ENCODE measurements at regions not wholly inside any gene's neighbourhood (a gene's known extent, or its start where the extent isn't known, plus 50 kb on each side); places are given as distances from the start of the nearest gene placed in this dataset.

DNA sequence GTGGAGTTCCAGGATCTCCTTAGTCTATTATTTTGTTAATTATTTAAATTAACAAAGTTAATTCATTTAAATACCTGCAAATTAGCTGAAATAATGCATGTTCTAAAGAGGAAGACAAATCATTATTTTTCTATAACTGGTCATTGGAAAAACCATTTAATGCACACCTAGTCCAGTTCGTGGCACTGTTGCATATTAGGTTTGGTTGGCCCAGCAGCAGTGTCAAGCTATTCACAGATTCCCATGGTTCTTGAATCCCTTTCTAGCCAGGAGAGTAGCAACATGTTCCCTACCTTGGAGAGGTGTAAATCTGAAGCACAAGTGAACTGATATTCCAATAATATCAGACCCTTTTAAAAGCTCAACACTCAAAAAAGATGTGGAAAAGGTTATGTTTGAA, 155.2 kb downstream of the TMEM161B start:
- ChIA-PET CTCF (no interaction called here), POLR2A (no interaction called here)
- WGBS (ENCODE audit: insufficient coverage): 100% methylated on average over 1 of the region's 1 CpG

DNA sequence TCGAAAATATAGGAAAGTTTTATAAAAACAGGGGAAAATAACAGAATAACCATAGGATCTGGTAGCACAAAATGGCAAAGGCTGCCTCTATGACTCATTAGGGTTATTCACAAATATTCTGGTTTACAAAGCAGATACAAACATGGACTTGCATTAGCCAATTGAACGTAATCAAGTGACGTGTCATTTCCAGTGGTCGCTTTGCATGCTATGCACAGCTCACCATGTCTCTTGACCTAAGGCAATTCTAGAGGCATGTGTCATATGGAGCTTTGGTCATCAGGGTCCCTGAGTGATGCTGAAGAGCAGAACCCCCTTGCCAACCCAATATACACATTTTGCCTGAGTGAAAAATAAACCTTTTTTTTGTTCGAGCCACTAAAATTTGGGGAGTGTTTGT, 158.8 kb downstream of the TMEM161B start:
- Histone ChIP-seq H3K9me3 (ENCODE audit: control extremely low read depth in 1 of 5, control insufficient read depth in 4 of 5, insufficient read depth in 2 of 5, low read depth in 1 of 5, low read length in 4 of 5) (no peaks in the 10 kb centered on the region), H3K36me3 (ENCODE audit: control insufficient read depth in 4 of 4, insufficient read depth in 4 of 4, low read length in 3 of 4) (no peaks in the 10 kb centered on the region), H3K27me3 (replicated peaks in 2 of 5; ENCODE audit: control insufficient read depth in 4 of 5, insufficient read depth in 5 of 5, low read length in 4 of 5) (no peaks in the 10 kb centered on the region), H3K4me3 (ENCODE audit: control insufficient read depth in 1 of 7, extremely low read depth in 1 of 7, insufficient read depth in 4 of 7, low read depth in 2 of 7, low read length in 6 of 7) (no peak overlapping the region), H3K27ac (ENCODE audit: insufficient read depth in 1 of 2, low read depth in 1 of 2, low read length in 2 of 2, poor library complexity in 1 of 2, severe bottlenecking in 2 of 2) (no peak overlapping the region), H3K4me1 (ENCODE audit: control extremely low read depth in 1 of 4, control insufficient read depth in 4 of 4, insufficient read depth in 4 of 4, low read length in 3 of 4) (no peaks in the 10 kb centered on the region)
- 96% methylated on average over 4 of the region's 5 CpGs for WGBS (ENCODE audit: insufficient coverage)
- no peak for DNase-seq
- ChIA-PET CTCF (no interaction called here), POLR2A (no interaction called here)

More for the DNA sequence above, 155.2 kb downstream of the TMEM161B start:
- no peak for DNase-seq
- H3K27me3 ChIP-seq (replicated peaks in 2 of 5; ENCODE audit: control insufficient read depth in 4 of 5, insufficient read depth in 5 of 5, low read length in 4 of 5): peaks cover 0 to 5% (median 0%) of the 10 kb centered on the region in 5 experiments
- H3K4me1 ChIP-seq (ENCODE audit: control extremely low read depth in 1 of 4, control insufficient read depth in 4 of 4, insufficient read depth in 4 of 4, low read length in 3 of 4): no peaks in the 10 kb centered on the region
- H3K36me3 ChIP-seq (ENCODE audit: control insufficient read depth in 4 of 4, insufficient read depth in 4 of 4, low read length in 3 of 4): no peaks in the 10 kb centered on the region
- no peak overlapping the region for H3K4me3 ChIP-seq (ENCODE audit: control insufficient read depth in 1 of 7, extremely low read depth in 1 of 7, insufficient read depth in 4 of 7, low read depth in 2 of 7, low read length in 6 of 7)
- H3K27ac ChIP-seq (ENCODE audit: insufficient read depth in 1 of 2, low read depth in 1 of 2, low read length in 2 of 2, poor library complexity in 1 of 2, severe bottlenecking in 2 of 2): no peak overlapping the region
- no peaks in the 10 kb centered on the region for H3K9me3 ChIP-seq (ENCODE audit: control extremely low read depth in 1 of 5, control insufficient read depth in 4 of 5, insufficient read depth in 2 of 5, low read depth in 1 of 5, low read length in 4 of 5)

DNA sequence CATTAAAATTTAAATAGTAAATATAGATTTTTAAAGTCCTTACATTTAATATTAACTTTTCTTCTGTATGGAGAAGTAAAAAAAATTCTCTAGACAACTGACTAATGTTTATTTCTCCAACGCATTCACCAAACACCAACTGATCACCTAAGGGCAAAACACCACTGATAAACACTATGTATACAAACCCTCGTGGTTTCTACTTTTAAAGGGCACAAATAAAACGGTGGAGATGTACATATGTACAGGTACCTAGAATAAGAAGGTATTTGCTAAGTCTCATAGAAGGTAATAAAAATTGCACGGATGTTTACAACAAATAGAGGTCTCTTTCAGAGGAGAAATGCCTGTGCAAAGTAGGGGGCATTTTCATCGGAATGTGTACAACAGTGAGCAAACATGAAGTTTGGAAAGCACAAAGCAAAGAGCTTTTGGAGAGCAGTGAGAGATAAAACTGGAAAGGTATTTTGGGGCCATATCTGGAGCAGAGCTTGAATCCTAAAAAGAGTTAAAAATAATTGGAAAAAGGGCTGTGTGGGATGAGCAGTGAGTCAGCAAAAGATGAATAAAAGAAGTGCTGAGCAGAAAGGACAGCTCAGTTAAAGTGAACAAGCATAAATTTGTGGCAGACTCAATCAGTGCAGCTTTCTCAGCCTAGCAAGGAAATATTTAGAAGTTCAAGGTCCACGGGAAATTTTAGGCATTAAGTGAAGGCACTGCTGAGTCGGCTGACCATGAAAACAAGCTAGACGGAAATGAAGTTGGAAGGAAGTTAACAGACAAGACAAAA, 160.0 kb downstream of the TMEM161B start:
- no peaks in the 10 kb centered on the region for H3K9me3 ChIP-seq (ENCODE audit: control extremely low read depth in 1 of 5, control insufficient read depth in 4 of 5, insufficient read depth in 2 of 5, low read depth in 1 of 5, low read length in 4 of 5)
- no peaks in the 10 kb centered on the region for H3K27me3 ChIP-seq (replicated peaks in 2 of 5; ENCODE audit: control insufficient read depth in 4 of 5, insufficient read depth in 5 of 5, low read length in 4 of 5)
- no peaks in the 10 kb centered on the region for H3K4me1 ChIP-seq (ENCODE audit: control extremely low read depth in 1 of 4, control insufficient read depth in 4 of 4, insufficient read depth in 4 of 4, low read length in 3 of 4)
- ChIA-PET CTCF (no interaction called here), POLR2A (no interaction called here)
- DNase-seq: no peak
- no peak overlapping the region for H3K4me3 ChIP-seq (ENCODE audit: control insufficient read depth in 1 of 7, extremely low read depth in 1 of 7, insufficient read depth in 4 of 7, low read depth in 2 of 7, low read length in 6 of 7)
- no peak overlapping the region for H3K27ac ChIP-seq (ENCODE audit: insufficient read depth in 1 of 2, low read depth in 1 of 2, low read length in 2 of 2, poor library complexity in 1 of 2, severe bottlenecking in 2 of 2)
- no peaks in the 10 kb centered on the region for H3K36me3 ChIP-seq (ENCODE audit: control insufficient read depth in 4 of 4, insufficient read depth in 4 of 4, low read length in 3 of 4)
- WGBS (ENCODE audit: insufficient coverage): 87% methylated on average over 6 of the region's 8 CpGs

DNA sequence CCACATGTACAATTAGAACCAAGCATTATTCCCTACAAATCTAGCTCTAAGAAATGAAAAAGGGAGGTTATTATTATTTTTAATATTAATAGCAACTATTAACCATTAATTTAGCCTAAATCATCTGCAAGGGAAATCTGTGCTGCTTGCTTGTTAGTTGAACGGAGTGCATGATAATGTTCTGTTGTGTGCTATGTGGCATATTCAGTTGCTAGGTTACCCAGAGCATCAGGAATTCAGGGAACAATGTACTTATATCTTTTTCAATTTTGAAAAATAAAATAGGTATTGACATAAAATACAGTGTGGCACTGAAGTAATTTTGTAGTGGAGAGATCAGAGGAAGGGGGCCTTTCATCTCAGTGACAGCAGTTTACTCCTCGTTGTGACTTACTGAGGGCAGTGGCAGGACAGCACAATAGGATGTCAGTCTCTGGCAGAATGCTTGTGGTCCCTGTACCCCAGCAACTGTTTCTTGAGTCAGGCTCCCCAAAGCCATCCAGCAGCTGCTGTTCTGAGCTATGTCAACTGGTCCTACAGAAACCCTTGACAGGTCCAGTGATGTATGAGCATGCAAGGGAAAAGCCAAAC, 173.6 kb downstream of the TMEM161B start:
- WGBS (ENCODE audit: insufficient coverage): 18% methylated on average over 1 of the region's 2 CpGs
- H3K27ac ChIP-seq (ENCODE audit: insufficient read depth in 1 of 2, low read depth in 1 of 2, low read length in 2 of 2, poor library complexity in 1 of 2, severe bottlenecking in 2 of 2): no peak overlapping the region
- H3K4me1 ChIP-seq (ENCODE audit: control extremely low read depth in 1 of 4, control insufficient read depth in 4 of 4, insufficient read depth in 4 of 4, low read length in 3 of 4): no peaks in the 10 kb centered on the region
- peaks cover 0 to 1% (median 0%) of the 10 kb centered on the region in 5 experiments for H3K9me3 ChIP-seq (ENCODE audit: control extremely low read depth in 1 of 5, control insufficient read depth in 4 of 5, insufficient read depth in 2 of 5, low read depth in 1 of 5, low read length in 4 of 5)
- no peaks in the 10 kb centered on the region for H3K27me3 ChIP-seq (replicated peaks in 2 of 5; ENCODE audit: control insufficient read depth in 4 of 5, insufficient read depth in 5 of 5, low read length in 4 of 5)
- H3K36me3 ChIP-seq (ENCODE audit: control insufficient read depth in 4 of 4, insufficient read depth in 4 of 4, low read length in 3 of 4): no peaks in the 10 kb centered on the region
- POLR2A ChIA-PET: no interaction called here
- DNase-seq: no peak
- CTCF ChIA-PET: no interaction called here
- H3K4me3 ChIP-seq (ENCODE audit: control insufficient read depth in 1 of 7, extremely low read depth in 1 of 7, insufficient read depth in 4 of 7, low read depth in 2 of 7, low read length in 6 of 7): no peak overlapping the region

DNA sequence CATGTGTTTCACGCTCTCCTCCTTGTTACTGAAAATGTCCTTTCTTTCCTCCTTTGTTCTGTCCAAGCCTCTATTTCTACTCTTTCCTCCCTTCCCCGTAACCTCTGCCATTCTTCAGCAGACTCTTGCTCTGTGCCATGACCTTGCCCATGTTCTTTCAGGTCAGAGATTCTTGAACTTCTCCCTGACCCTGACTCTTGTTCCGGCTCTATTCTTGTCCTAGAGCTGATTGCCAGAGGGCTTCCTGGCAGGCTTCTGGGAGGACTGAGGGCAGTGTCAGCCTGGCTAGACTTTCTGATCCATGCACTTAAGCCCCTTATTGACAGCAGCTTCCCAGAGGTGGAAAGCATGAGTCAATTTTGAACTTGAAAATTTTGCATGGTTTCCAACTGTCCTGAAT, 174.2 kb downstream of the TMEM161B start:
- ChIA-PET CTCF (no interaction called here), POLR2A (no interaction called here)
- Histone ChIP-seq H3K4me3 (ENCODE audit: control insufficient read depth in 1 of 7, extremely low read depth in 1 of 7, insufficient read depth in 4 of 7, low read depth in 2 of 7, low read length in 6 of 7) (no peak overlapping the region), H3K27me3 (replicated peaks in 2 of 5; ENCODE audit: control insufficient read depth in 4 of 5, insufficient read depth in 5 of 5, low read length in 4 of 5) (no peaks in the 10 kb centered on the region), H3K4me1 (ENCODE audit: control extremely low read depth in 1 of 4, control insufficient read depth in 4 of 4, insufficient read depth in 4 of 4, low read length in 3 of 4) (no peaks in the 10 kb centered on the region), H3K36me3 (ENCODE audit: control insufficient read depth in 4 of 4, insufficient read depth in 4 of 4, low read length in 3 of 4) (no peaks in the 10 kb centered on the region), H3K9me3 (ENCODE audit: control extremely low read depth in 1 of 5, control insufficient read depth in 4 of 5, insufficient read depth in 2 of 5, low read depth in 1 of 5, low read length in 4 of 5) (peaks cover 0 to 1% (median 0%) of the 10 kb centered on the region in 5 experiments), H3K27ac (ENCODE audit: insufficient read depth in 1 of 2, low read depth in 1 of 2, low read length in 2 of 2, poor library complexity in 1 of 2, severe bottlenecking in 2 of 2) (no peak overlapping the region)
- DNase-seq: no peak
- WGBS (ENCODE audit: insufficient coverage): 78% methylated on average over 3 of the region's 3 CpGs

DNA sequence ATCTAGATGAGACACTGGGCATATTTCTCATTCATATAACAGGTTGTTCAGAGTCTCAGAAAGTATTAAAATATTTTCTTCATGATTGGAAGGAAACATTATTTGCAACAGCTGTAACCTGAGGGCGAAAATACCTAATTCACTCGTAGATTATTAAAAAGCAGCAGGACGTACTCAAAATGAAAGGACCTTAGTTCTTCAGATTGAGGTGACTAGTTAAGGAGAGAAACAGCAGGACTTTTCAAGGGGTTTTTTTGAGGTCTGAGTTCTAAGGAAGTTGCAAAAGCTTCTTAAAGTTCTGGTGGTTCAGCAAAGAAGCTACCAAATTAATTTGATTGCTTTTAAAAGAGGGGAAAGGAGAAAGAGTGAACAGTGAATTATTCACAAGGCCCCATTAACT, 174.9 kb downstream of the TMEM161B start:
- 92% methylated on average over 3 of the region's 3 CpGs for WGBS (ENCODE audit: insufficient coverage)
- CTCF ChIA-PET: no interaction called here

DNA sequence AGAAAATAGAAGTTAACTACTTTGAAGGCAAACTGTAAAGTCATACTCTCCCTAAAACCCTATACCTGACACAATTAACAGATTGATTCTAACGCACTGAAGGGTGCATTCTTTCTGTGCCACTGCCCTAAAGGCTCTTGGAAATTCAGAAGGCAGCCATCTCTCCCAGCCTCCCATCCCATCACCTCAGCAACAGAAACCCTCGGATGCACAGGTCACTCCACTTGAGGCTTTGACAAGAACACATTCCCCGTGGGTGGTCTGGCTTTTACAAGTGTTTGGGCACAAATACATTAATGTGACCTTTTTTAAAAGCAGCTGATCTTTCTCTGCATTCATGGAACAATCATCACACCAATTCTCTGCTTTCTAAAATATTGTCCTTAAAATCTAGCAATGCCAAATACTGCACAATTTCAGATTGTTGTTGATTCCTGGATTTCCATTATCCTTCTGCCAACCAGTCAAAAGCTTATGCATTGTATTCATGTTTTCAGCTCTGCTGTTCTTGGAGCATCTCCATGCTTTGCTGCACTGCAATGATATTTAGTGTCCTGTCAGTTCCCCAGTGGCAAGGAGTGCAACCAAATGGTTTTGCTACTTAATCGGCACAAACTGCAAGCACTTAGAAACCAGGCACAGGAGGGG, 175.6 kb downstream of the TMEM161B start:
- H3K27ac ChIP-seq (ENCODE audit: insufficient read depth in 1 of 2, low read depth in 1 of 2, low read length in 2 of 2, poor library complexity in 1 of 2, severe bottlenecking in 2 of 2): no peak overlapping the region
- no peak overlapping the region for H3K4me3 ChIP-seq (ENCODE audit: control insufficient read depth in 1 of 7, extremely low read depth in 1 of 7, insufficient read depth in 4 of 7, low read depth in 2 of 7, low read length in 6 of 7)
- H3K9me3 ChIP-seq (ENCODE audit: control extremely low read depth in 1 of 5, control insufficient read depth in 4 of 5, insufficient read depth in 2 of 5, low read depth in 1 of 5, low read length in 4 of 5): peaks cover 0 to 1% (median 0%) of the 10 kb centered on the region in 5 experiments
- H3K36me3 ChIP-seq (ENCODE audit: control insufficient read depth in 4 of 4, insufficient read depth in 4 of 4, low read length in 3 of 4): no peaks in the 10 kb centered on the region
- H3K27me3 ChIP-seq (replicated peaks in 2 of 5; ENCODE audit: control insufficient read depth in 4 of 5, insufficient read depth in 5 of 5, low read length in 4 of 5): no peaks in the 10 kb centered on the region
- no peaks in the 10 kb centered on the region for H3K4me1 ChIP-seq (ENCODE audit: control extremely low read depth in 1 of 4, control insufficient read depth in 4 of 4, insufficient read depth in 4 of 4, low read length in 3 of 4)
- ChIA-PET POLR2A (no interaction called here), CTCF (no interaction called here)
- DNase-seq: no peak
- 55% methylated on average over 4 of the region's 4 CpGs for WGBS (ENCODE audit: insufficient coverage)

More for the DNA sequence above, 174.9 kb downstream of the TMEM161B start:
- Histone ChIP-seq H3K9me3 (ENCODE audit: control extremely low read depth in 1 of 5, control insufficient read depth in 4 of 5, insufficient read depth in 2 of 5, low read depth in 1 of 5, low read length in 4 of 5) (peaks cover 0 to 1% (median 0%) of the 10 kb centered on the region in 5 experiments), H3K4me1 (ENCODE audit: control extremely low read depth in 1 of 4, control insufficient read depth in 4 of 4, insufficient read depth in 4 of 4, low read length in 3 of 4) (no peaks in the 10 kb centered on the region), H3K36me3 (ENCODE audit: control insufficient read depth in 4 of 4, insufficient read depth in 4 of 4, low read length in 3 of 4) (no peaks in the 10 kb centered on the region), H3K4me3 (ENCODE audit: control insufficient read depth in 1 of 7, extremely low read depth in 1 of 7, insufficient read depth in 4 of 7, low read depth in 2 of 7, low read length in 6 of 7) (no peak overlapping the region), H3K27me3 (replicated peaks in 2 of 5; ENCODE audit: control insufficient read depth in 4 of 5, insufficient read depth in 5 of 5, low read length in 4 of 5) (no peaks in the 10 kb centered on the region), H3K27ac (ENCODE audit: insufficient read depth in 1 of 2, low read depth in 1 of 2, low read length in 2 of 2, poor library complexity in 1 of 2, severe bottlenecking in 2 of 2) (no peak overlapping the region)
- POLR2A ChIA-PET: no interaction called here
- no peak for DNase-seq

Data from common myeloid progenitor, CD34-positive (primary cell).